HG03558 (cell line): ENCODE measurements at regions not wholly inside any gene's neighbourhood (a gene's known extent, or its start where the extent isn't known, plus 50 kb on each side); places are given as distances from the start of the nearest gene placed in this dataset.
"Not testable (repeated sequence)": the region's sequence is repeated elsewhere in the genome, so short reads cannot be mapped to it uniquely, and the experiment has no call there.

Source experiments
- ATAC-seq: cut with Tn5 transposase; IDR thresholded peaks from one replicate; pipeline ENCODE4 v1.9.1; 2021; ENCODE audit warnings: moderate number of reproducible peaks; ENCODE audit not compliant: unreplicated experiment; ENCODE audit errors: extremely low read depth

DNA sequence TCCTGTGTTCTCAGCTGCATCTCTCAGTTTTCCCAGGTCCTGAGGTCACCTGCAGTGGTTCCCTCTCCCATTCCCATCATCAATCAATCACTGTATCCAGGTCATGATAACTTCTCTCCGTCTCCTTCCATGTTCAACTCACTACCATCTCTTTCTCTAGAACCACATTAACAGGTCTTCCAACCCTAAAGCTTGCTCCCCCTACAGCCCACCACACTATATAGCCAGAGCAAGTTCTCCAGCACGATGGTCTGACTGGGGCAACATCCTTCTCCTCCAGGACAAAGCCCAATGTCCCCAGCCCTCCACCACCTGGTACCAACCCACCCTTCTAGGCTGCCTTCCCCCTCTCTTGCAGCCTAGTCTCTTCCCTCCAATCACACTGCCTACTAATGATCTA is 241.6 kb downstream of the CDK5RAP2 start:
- ATAC-seq, result no peak

DNA sequence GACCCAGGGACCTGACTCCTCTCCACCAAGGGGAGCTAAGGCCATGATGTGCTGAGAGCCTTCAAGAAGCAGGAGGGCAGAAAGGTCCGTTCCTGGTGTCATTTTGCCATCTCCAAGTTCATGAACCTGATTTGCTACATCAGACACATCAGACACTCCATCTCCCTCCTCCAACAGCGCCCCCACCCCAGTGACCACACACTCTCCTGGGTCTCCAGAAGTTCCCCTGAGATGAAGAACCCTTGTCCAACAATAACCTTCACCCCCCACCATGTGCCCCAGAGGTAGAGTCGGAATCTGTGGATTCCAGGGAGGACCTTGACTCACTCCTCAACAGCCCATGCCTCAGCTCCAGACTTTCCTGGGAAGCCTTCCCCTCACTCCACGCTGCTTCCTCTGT is 242.8 kb downstream of the CDK5RAP2 start:
- no peak for ATAC-seq

GRCh38 chr9:120336753-120337090 is 243.2 kb downstream of the CDK5RAP2 start:
- ATAC-seq, result no peak

- ATAC-seq, result no peak
Measured at GRCh38 chr9:120336021-120336752, 243.8 kb downstream of the CDK5RAP2 start.

GRCh38 chr9:120331913-120332312 is 248.1 kb downstream of the CDK5RAP2 start:
- ATAC-seq, result no peak

DNA sequence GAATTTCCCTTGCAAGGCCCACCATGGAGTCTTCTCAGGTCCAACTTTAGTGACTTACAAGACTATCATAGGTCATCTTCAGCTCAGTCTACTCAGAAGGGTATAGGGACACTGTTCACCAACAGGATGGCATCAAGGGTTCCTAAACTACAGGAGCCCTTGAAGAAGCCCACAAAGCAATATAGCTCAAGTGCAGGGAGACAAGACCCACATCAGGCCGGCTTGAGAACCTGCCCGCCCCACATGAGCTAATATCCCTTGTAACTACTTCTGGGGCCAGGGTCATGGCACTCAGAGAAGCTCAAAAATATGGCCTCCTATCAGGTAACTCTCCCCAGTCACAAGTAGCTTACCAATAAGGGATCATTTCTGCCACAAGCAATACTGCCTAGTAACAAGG is 249.9 kb downstream of the CDK5RAP2 start:
- no peak for ATAC-seq

GRCh38 chr9:120327322-120327721 is 252.6 kb downstream of the CDK5RAP2 start:
- ATAC-seq, result no peak

DNA sequence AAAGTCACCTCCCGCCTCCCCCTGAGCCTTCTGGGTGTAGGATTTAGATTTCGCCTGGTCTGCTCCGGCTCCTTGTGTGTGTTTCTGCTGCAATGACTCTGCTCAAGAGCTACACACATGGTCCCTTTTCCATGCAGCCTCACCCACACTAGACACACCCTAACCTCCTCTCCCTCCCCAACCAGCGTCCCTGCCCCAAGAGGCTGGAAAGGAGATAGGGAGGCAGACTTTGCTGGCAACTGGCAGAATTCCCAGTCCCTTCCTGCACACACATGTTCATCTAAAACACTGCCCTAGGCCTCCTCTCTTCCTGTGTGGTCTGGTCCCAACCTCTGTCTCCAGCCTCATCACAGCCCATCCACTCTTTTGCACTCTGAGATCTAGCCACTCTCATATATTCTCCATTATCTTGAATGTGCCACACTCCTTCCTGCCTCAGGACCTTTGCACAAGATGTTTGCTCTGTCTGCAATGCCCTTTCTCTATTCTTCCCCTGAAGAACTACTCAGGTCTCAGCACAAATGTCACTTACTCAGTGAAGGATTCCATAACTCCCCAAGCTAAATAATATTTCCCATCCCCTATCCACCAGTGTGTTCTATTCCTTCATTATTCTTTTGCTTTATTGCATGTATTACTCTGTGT is 253.8 kb downstream of the CDK5RAP2 start:
- ATAC-seq, result no peak

- ATAC-seq, result no peak
Measured at GRCh38 chr9:120324996-120325642, 254.8 kb downstream of the CDK5RAP2 start.

GRCh38 chr9:120324461-120324860 is 255.5 kb downstream of the CDK5RAP2 start:
- ATAC-seq, result no peak

DNA sequence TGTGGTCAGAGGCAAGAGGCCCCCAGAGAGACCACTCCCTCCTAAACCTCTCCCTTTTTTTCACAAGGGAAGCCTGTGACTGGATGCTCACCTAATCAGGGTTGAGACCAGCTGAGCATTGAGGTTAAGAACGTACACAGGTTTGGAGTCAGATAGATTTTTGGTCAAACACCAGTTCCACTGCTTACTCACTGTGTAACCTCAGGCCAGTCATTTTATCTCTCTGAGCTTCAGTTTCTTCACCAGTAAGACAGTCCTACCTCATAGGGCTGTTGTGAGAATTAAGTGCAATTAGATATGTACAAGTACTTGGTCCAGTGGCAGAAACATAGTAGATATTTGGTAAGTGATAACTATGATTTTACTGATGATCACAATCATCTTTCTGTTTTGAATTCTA is 256.8 kb downstream of the CDK5RAP2 start:
- no peak for ATAC-seq

- no peak for ATAC-seq
Measured at GRCh38 chr9:120319452-120319851, 260.5 kb downstream of the CDK5RAP2 start.

DNA sequence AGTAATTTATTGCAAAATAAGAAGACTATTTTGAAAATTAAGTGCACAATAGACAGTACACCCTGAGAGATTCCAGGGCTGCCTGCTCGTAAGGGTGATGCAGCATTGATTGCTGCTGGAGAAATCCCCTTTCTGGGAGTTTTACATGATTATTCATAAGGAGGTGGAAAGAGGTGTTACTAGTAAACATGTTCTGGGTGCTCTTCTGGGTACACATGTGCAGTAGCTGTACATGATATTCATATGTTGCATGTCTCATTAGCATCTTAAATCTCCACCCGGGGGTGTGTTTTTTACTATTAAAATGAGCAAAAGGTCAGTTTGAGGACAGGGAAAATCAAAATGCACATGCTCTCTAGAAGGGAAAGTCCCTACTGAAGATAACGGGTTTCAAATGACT is 264.8 kb downstream of the CDK5RAP2 start:
- no peak for ATAC-seq

GRCh38 chr9:120312031-120312430 is 267.9 kb downstream of the CDK5RAP2 start:
- no peak for ATAC-seq

- ATAC-seq, result no peak
Measured at GRCh38 chr9:120310035-120310434, 269.9 kb downstream of the CDK5RAP2 start.

GRCh38 chr9:120308495-120308894 is 271.5 kb downstream of the CDK5RAP2 start:
- ATAC-seq, result no peak

DNA sequence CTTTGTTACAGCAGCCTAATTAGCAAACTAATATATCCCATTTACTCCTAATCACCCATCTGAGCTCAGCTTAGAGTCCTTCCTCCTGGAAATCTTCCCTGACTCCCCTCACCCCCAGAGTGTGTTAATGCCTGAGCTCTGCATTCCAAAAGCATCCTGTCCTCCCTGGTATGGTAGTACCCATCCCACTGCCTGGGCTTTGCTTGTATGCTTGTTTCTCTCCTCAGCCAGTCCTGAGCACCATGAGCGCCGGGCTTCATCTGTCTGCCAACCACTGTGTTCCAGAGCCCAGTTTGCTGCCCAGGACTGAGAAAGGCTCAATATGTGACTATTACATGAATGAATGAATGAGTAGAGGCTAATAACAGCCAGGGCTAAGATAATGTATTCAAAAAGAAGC is 272.4 kb downstream of the CDK5RAP2 start:
- ATAC-seq, result no peak

DNA sequence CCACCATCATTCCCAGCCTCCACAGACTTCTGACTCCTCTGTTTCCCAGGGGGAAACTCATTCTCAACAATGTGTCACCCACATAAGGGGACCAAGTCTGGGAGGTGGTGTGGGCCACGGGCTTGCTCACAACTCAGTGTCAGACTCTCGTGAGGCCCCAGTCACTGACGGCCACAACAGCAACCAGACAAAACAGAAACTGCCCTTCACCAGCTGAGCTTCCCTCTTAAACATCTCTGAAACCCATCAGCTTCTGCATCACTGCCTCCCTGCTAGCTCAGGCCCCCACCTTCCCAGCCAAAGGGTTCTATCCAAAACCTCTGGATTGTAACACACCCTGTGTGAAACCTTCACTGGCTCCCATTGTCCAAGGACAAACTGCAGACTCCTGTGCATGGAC is 273.4 kb downstream of the CDK5RAP2 start:
- ATAC-seq, result no peak

GRCh38 chr9:120306088-120306487 is 273.9 kb downstream of the CDK5RAP2 start:
- no peak for ATAC-seq

- ATAC-seq, result not testable (repeated sequence)
Measured at GRCh38 chr9:120304896-120305295, 275.1 kb downstream of the CDK5RAP2 start.

DNA sequence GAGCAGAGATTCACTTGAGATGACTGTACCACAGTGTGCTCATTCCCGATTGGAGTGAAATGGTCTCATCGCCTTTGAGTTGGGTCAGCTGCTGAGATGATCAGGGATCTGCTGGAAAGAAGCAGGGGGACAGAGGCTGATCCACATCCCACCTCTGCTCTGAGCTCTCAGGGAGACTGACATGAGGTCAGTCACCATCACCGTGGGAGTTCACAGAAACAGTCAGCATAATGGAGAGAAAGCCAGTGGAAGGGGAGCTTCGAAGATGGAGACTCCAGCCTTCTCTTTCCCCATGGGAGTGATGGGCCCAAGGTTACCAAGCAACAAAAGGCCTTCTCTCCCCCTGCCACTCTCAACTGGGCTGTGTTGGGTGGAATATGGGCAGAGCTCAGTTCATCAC is 276.4 kb downstream of the CDK5RAP2 start:
- ATAC-seq, result no peak

- no peak for ATAC-seq
Measured at GRCh38 chr9:120299785-120300184, 280.2 kb downstream of the CDK5RAP2 start.
